Skeletal muscle satellite cell (primary cell): ENCODE measurements at regions not wholly inside any gene's neighbourhood (a gene's known extent, or its start where the extent isn't known, plus 50 kb on each side); places are given as distances from the start of the nearest gene placed in this dataset.

Experiments used
- H3K27me3 ChIP-seq: 2 replicates; pipeline ENCODE4 v1.7.0; 2013; ENCODE audit warnings: low read length; ENCODE audit not compliant: control insufficient read depth, insufficient read depth
- H3K36me3 ChIP-seq: 2 replicates; pipeline ENCODE4 v1.7.0; 2013; ENCODE audit warnings: mild to moderate bottlenecking, control low read depth, low read length; ENCODE audit not compliant: insufficient read depth
- H3K4me1 ChIP-seq: 2 replicates; pipeline ENCODE4 v1.7.0; 2013; ENCODE audit warnings: low read length; ENCODE audit not compliant: control insufficient read depth, insufficient read depth
- H3K4me2 ChIP-seq: 2 replicates; pipeline ENCODE4 v1.7.0; 2013; ENCODE audit warnings: mild to moderate bottlenecking, low read length
- H3K4me3 ChIP-seq: 2 replicates; pipeline ENCODE4 v1.7.0; 2013; ENCODE audit warnings: low read length
- H3K9ac ChIP-seq: 2 replicates; pipeline ENCODE4 v1.7.0; 2013; ENCODE audit warnings: mild to moderate bottlenecking, low read depth, low read length, moderate library complexity
- H3K9me3 ChIP-seq: replicated peaks from 2 replicates; pipeline ENCODE4 v1.7.0; 2013; ENCODE audit warnings: mild to moderate bottlenecking, control low read depth, low read length

DNA sequence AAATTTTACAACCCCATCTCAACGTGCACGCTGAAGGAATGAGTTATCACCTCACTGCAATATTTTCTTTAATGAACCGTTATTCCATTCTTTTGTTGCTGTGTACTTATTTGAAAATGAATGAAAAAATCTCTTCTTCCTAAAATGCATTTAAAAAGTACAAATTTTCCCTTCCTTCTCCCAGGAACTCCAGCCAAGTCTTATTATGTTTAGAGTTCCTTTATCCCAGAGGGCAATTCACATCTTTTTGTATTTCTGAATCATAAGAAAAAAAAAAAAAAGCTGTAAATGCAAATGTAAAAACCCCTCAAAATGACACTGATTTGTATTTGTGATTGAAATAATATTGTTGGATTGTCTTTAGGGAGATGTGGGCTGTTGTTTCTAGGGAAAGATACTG, 2194.3 kb upstream of the CELF4 start:
- Histone ChIP-seq H3K4me2 (no peak overlapping the region), H3K9me3 (no peaks in the 10 kb centered on the region), H3K27me3 (no peaks in the 10 kb centered on the region), H3K4me1 (no peaks in the 10 kb centered on the region), H3K36me3 (no peaks in the 10 kb centered on the region), H3K4me3 (no peak overlapping the region), H3K9ac (no peak overlapping the region)

DNA sequence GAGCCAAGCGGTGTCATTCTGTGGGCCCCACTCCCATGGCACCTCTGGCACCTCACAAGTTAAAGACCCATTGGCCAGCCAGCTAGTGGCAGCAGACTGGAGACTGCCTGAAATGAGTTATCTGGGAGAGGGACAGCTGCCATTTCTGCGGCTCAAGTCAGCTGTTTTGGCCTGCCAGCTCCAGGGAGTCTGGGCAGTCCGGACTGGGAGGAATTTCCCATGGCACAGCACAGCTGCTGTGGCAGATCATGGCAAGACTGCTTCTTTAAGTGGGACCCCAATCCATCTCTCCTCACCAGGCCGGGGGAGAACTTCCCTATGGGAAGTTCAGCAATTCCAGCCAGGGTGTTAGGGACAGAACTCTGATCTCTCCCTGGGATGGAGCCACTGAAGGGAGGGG, 2187.6 kb upstream of the CELF4 start:
- Histone ChIP-seq H3K4me3 (no peak overlapping the region), H3K9me3 (no peaks in the 10 kb centered on the region), H3K36me3 (no peaks in the 10 kb centered on the region), H3K9ac (no peak overlapping the region), H3K27me3 (no peaks in the 10 kb centered on the region), H3K4me1 (no peaks in the 10 kb centered on the region), H3K4me2 (no peak overlapping the region)

DNA sequence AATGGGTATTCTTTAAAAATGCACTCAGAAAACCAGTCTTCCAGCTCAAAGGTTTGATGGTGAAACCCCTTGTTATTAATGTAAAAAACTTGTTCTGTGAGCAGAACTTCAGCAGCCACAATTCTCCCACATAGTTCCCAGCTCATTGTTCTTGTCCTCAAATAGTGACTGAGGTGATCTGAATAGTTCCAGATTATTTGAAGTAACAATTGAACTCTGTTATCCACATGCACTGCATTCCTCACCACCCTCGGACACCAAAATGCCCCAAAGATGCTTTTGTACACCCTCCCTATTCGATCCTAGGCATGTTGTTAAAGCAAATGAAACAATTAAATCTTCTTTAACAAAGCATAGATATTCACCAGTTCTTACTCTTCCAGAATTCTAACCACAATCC, 2186.8 kb upstream of the CELF4 start:
- no peaks in the 10 kb centered on the region for H3K4me1 ChIP-seq
- no peaks in the 10 kb centered on the region for H3K9me3 ChIP-seq
- no peak overlapping the region for H3K4me2 ChIP-seq
- H3K36me3 ChIP-seq: no peaks in the 10 kb centered on the region
- H3K27me3 ChIP-seq: no peaks in the 10 kb centered on the region
- H3K9ac ChIP-seq: no peak overlapping the region
- H3K4me3 ChIP-seq: no peak overlapping the region

DNA sequence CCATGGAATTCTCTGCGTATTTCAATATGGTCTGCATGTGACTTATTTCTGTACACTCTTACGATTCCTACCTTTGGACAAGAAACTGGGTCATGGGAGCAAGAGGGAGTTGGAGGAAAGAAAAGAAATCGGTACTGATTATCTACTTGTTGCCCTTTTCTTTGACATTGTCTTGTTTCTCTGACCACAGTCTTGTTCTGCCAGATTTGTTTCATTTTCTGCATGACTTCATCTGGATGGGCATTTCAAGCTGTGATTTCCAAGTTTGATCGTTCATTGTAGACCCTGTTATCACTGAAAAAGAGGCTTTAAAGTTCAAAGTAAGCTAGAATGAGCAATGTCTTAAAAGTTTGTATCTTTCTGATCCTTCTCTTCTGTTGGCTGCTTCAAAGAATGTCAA, 2186.3 kb upstream of the CELF4 start:
- no peaks in the 10 kb centered on the region for H3K4me1 ChIP-seq

DNA sequence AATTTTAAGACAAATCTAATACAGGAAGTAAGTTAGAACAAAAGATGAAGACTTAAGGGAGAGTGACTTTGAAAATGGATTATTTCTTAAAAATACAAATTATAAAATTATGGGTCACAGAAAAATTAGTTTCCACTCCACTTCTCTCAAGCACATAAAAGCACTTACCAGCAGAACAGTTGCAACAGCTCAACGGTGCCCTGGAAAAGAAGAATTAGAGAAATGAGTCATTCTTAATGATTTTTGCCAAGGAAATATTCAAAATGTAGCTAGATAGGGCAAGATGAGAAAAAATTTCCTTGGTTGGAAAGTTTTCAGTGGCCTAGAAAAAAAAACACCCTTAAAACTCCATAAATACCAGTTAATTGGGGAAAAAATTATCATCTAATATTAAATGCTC, 2185.6 kb upstream of the CELF4 start:
- H3K4me1 ChIP-seq: no peaks in the 10 kb centered on the region

More for the DNA sequence above, 2186.3 kb upstream of the CELF4 start:
- H3K36me3 ChIP-seq: no peaks in the 10 kb centered on the region
- no peak overlapping the region for H3K4me2 ChIP-seq
- H3K27me3 ChIP-seq: no peaks in the 10 kb centered on the region
- no peaks in the 10 kb centered on the region for H3K9me3 ChIP-seq
- H3K4me3 ChIP-seq: no peak overlapping the region
- no peak overlapping the region for H3K9ac ChIP-seq

DNA sequence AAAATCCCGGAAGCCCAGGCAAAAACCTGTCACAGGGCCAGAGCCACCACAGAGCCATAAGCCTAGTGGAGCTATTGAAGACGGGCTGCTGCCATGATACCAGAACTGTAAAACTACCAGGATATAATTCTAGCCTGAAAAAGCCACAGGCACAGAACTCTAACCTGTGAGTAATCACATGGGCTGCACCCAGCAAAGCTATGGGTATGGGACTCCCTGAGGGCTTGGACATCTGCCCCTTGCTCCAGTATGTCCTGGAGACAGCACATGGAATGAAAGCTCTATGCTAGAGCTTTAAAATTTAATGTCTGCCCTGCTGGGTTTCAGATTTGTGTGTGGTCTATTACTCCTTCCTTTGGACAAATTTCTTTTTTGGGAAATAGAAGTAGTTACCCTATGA, 2183.6 kb upstream of the CELF4 start:
- no peaks in the 10 kb centered on the region for H3K4me1 ChIP-seq
- H3K36me3 ChIP-seq: no peaks in the 10 kb centered on the region
- H3K4me2 ChIP-seq: no peak overlapping the region
- no peak overlapping the region for H3K4me3 ChIP-seq
- H3K9ac ChIP-seq: no peak overlapping the region
- H3K27me3 ChIP-seq: no peaks in the 10 kb centered on the region
- no peaks in the 10 kb centered on the region for H3K9me3 ChIP-seq

More for the DNA sequence above, 2185.6 kb upstream of the CELF4 start:
- H3K4me3 ChIP-seq: no peak overlapping the region
- no peak overlapping the region for H3K4me2 ChIP-seq
- H3K27me3 ChIP-seq: no peaks in the 10 kb centered on the region
- no peak overlapping the region for H3K9ac ChIP-seq
- H3K9me3 ChIP-seq: no peaks in the 10 kb centered on the region
- H3K36me3 ChIP-seq: no peaks in the 10 kb centered on the region

DNA sequence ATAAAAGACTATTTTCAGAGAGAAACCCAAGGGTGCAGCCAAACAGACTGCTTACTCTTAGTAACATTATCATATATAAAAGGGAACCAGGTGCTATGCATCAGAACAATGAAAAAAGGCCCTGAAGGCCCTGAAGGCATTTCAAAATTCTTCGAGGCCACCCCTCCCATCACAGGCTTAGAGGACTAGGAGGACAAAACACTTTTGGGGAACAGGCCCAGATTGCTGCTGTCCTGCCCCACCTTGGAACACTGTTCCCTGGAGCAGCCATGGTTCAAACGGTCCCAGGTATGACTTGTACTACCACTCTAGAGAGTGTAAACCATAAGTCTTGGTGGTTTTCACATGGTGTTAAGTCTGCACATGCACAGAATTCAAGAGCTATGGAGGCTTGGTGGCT, 2183.1 kb upstream of the CELF4 start:
- no peaks in the 10 kb centered on the region for H3K36me3 ChIP-seq
- H3K4me3 ChIP-seq: no peak overlapping the region
- no peaks in the 10 kb centered on the region for H3K27me3 ChIP-seq
- H3K4me2 ChIP-seq: no peak overlapping the region
- H3K9ac ChIP-seq: no peak overlapping the region
- H3K4me1 ChIP-seq: no peaks in the 10 kb centered on the region
- H3K9me3 ChIP-seq: no peaks in the 10 kb centered on the region

DNA sequence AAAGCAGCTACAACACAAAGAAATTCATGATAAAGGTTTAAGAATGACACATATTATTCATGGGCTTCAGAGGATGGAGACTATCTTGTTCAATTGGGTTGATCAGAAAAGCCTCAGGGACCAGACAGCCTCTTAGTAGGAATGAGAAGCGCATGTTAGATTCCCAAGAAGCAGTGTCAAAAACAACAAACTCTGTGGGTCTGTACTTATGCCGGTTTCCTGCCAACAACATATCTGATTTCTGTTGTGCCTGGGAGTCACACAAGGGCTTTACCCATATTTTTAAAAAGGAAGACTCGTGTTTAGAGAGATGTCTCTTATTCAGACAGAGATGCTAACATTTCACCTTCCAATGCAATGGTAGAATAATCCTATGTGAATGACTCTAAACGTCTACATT, 2180.6 kb upstream of the CELF4 start:
- Histone ChIP-seq H3K4me3 (no peak overlapping the region), H3K4me1 (no peaks in the 10 kb centered on the region), H3K27me3 (no peaks in the 10 kb centered on the region), H3K9ac (no peak overlapping the region), H3K4me2 (no peak overlapping the region), H3K36me3 (no peaks in the 10 kb centered on the region), H3K9me3 (no peaks in the 10 kb centered on the region)

DNA sequence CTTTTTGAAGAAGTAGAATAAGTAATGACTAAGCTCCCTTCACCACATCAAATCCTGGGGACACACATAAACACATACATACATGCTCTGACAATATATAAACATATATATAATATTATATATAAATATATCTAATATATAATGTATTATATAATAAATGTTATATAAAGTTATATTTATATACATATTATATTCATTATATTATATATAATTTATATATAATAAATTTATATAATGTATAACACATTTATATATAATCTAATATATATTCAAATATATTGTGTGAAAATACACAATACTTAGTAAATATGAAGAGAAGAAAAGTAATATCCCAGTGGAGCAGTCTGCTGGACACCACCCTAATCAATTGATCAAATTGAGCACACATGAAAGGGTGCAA, 2177.9 kb upstream of the CELF4 start:
- no peak overlapping the region for H3K9ac ChIP-seq
- no peak overlapping the region for H3K4me2 ChIP-seq
- H3K9me3 ChIP-seq: no peaks in the 10 kb centered on the region
- H3K4me1 ChIP-seq: no peaks in the 10 kb centered on the region
- H3K27me3 ChIP-seq: no peaks in the 10 kb centered on the region
- no peaks in the 10 kb centered on the region for H3K36me3 ChIP-seq
- H3K4me3 ChIP-seq: no peak overlapping the region

DNA sequence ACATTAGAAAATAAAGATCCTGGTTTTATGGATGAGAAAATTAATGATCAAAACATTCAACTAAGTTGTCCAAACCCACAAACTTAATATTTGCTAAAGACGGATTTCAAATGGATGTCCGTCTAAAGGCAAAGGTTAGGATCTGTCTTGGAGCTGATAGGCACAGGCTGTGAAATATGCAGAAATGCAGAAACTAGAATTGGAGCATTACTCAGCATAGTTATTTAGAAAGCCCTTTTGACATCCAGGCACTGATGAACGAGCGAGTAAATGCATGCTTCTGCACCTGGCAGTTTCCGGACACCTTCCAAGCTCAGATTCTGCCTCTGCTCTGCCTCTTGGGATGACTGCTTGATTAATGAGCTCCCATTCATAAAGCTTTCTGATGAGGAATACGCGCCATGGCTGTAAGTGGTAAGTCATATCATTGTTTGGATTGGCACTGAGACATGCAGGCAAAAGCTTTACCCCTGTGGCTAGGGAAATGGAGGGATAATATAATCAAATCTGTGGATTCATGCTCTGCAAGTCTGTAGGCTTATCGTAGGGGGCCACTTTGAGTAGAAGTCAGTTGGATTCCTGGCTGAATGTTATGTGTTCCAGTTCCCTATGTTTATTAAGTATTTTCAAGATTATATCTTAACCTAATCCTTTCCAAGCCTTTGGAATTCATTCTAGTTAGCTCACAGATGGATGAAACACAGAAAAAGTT, 2176.3 kb upstream of the CELF4 start:
- Histone ChIP-seq H3K4me2 (no peak overlapping the region), H3K4me1 (no peaks in the 10 kb centered on the region), H3K4me3 (no peak overlapping the region), H3K9me3 (no peaks in the 10 kb centered on the region), H3K36me3 (no peaks in the 10 kb centered on the region), H3K27me3 (no peaks in the 10 kb centered on the region), H3K9ac (no peak overlapping the region)

DNA sequence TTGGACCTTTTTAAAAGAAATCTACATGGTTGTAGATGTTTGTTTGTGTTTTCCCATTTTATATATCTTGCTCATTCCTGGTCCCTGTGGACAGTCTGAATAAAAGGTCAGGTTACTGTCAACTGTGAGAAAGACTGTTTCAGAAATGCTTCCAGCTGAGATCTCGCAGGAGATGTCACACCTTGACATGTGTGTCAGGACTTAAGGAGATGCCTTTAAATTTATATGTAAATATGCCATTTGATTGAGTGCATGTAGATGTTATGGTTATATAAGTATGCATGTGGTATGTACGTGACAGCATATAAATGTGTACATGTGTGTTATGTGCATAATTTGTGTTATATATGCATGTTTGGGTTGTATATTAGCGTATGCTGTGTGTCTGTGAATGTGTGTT, 2172.3 kb upstream of the CELF4 start:
- H3K4me3 ChIP-seq: no peak overlapping the region
- no peak overlapping the region for H3K9ac ChIP-seq
- H3K27me3 ChIP-seq: no peaks in the 10 kb centered on the region
- no peaks in the 10 kb centered on the region for H3K9me3 ChIP-seq
- H3K4me2 ChIP-seq: no peak overlapping the region
- no peaks in the 10 kb centered on the region for H3K4me1 ChIP-seq
- H3K36me3 ChIP-seq: no peaks in the 10 kb centered on the region

DNA sequence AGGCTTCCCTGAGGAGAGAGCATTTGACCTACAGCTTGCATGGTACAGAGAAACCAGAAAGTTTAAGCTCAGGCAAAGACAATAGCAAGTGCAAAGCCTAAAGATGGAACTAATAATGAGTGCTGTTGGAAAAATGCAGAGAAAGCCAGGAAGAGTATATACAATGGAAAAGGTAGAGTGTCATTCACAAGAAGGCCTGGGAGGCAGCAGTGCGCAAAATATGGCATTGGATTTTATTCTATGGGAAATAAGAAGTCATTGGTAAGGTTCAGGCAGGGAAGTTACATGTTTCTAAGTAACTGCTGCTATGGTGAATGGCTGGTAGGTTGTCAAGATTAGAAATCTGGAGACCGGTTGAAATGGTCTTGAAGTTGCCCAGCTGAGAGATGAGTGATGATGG, 2167.3 kb upstream of the CELF4 start:
- Histone ChIP-seq H3K27me3 (no peaks in the 10 kb centered on the region), H3K4me2 (no peak overlapping the region), H3K4me1 (no peaks in the 10 kb centered on the region), H3K9ac (no peak overlapping the region), H3K9me3 (no peaks in the 10 kb centered on the region), H3K4me3 (no peak overlapping the region), H3K36me3 (no peaks in the 10 kb centered on the region)
